Testis (tissue), 2 donors: ENCODE measurements at regions not wholly inside any gene's neighbourhood (a gene's known extent, or its start where the extent isn't known, plus 50 kb on each side); places are given as distances from the start of the nearest gene placed in this dataset.

Experiments
- POLR2A ChIP-seq: fragments of 450-650 bp; IDR thresholded peaks from one replicate; pipeline ENCODE4 v1.6.1; 2017; ENCODE audit warnings: antibody characterized with exemption, mild to moderate bottlenecking, moderate library complexity
- TF ChIP-seq, protein P1 (sequence below), 3 experiments: fragments of 450-650 bp in 2 of 3; fragments of 200-600 bp in 1 of 3; sonication (generic) in 1 of 3; IDR thresholded peaks; one replicate each; pipeline ENCODE4 v1.5.1; 2016 to 2019; ENCODE audit warnings: antibody characterized with exemption in 3 of 3, mild to moderate bottlenecking in 2 of 3, moderate library complexity in 1 of 3

DNA sequence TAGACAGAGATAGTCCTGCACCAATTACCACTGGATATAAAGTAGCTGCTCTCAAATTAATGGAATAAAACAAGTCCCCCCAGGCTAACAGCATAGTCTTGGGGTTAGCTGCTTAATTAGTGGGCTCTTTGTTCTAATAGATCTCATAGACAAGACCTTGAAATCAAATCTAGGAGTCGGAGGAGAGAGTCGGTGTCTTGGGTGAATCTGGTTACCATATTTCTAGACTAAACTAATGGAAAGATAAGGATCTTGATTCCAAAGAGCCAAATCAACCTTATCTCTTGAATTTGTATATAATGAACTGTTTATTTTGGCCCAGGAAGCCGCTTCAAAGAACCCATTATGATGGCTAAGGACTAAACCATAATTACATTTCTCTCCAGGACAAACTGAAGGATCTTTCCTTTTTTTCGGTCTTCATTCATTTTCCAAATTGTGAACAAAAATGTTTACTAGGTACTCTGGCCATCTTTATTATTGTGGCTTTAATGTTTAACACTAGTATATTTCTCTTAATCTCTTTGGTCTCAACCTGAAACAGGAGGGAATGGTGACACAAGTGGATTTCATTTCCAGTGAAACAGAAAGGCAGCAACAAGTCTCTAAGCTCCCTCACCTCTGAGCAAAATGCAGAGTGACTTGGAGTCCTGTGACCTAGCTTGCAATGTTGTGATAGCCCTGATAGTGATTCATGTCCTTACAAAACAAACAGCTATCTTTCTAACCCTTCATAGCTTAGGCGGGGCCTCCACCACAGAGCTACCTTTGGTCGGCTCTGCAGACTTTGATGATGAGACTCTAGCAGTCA is 137.9 kb upstream of the PARD3B start:
- TF ChIP-seq, protein P1, sequence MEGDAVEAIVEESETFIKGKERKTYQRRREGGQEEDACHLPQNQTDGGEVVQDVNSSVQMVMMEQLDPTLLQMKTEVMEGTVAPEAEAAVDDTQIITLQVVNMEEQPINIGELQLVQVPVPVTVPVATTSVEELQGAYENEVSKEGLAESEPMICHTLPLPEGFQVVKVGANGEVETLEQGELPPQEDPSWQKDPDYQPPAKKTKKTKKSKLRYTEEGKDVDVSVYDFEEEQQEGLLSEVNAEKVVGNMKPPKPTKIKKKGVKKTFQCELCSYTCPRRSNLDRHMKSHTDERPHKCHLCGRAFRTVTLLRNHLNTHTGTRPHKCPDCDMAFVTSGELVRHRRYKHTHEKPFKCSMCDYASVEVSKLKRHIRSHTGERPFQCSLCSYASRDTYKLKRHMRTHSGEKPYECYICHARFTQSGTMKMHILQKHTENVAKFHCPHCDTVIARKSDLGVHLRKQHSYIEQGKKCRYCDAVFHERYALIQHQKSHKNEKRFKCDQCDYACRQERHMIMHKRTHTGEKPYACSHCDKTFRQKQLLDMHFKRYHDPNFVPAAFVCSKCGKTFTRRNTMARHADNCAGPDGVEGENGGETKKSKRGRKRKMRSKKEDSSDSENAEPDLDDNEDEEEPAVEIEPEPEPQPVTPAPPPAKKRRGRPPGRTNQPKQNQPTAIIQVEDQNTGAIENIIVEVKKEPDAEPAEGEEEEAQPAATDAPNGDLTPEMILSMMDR (IDR thresholded peaks at IDR 0.05) = no peak
- TF ChIP-seq POLR2A = no peak
